GM12878 (cell line): ENCODE measurements at regions not wholly inside any gene's neighbourhood (a gene's known extent, or its start where the extent isn't known, plus 50 kb on each side); places are given as distances from the start of the nearest gene placed in this dataset.

Experiments
- ATAC-seq: fragments of 200-7000 bp; cut with Tn5 transposase; 3 replicates; pipeline ENCODE4 v1.9.1; 2020; ENCODE audit warnings: mild to moderate bottlenecking, moderate library complexity
- BruUV-seq: library from RNA; stranded (reverse); fragments of 400-500 nt; replicated peaks from 2 replicates; lab custom pipeline; 2021; lab: Mats Ljungman, UMichigan
- CTCF ChIA-PET: fragments of 300-600 bp; sonication (Branson Sonifier 250); formaldehyde crosslinking; extraction: SDS; loops from one replicate; lab custom pipeline; 2021; ENCODE audit warnings: inconsistent platforms; lab: Yijun Ruan, JAX
- POLR2A ChIA-PET: fragments of 350-600 bp; formaldehyde crosslinking; extraction: SDS; loops from one replicate; lab custom pipeline; 2021; ENCODE audit warnings: inconsistent platforms; lab: Charles Lee
- RAD21 ChIA-PET: fragments of 300-600 bp; sonication (Branson Sonifier 250); formaldehyde crosslinking; loops from one replicate; lab custom pipeline; 2023; ENCODE audit warnings: antibody characterized with exemption; ENCODE audit not compliant: unreplicated experiment; lab: Charles Lee
- SMC1A ChIA-PET: fragments of 300-600 bp; sonication (Branson Sonifier 250); formaldehyde crosslinking; loops from one replicate; lab custom pipeline; 2023; ENCODE audit not compliant: unreplicated experiment, uncharacterized antibody; lab: Charles Lee
- DNase-seq: peaks from one replicate; pipeline ENCODE4 v3.0.0-alpha.2; 2011; ENCODE audit warnings: low read depth, low spot score
- FAIRE-seq: peaks from 3 replicates; lab custom pipeline; 2011; peaks lifted over from hg19 to GRCh38; lab: Jason Lieb, UNC
- H2AFZ ChIP-seq: 2 replicates; pipeline ENCODE4 v1.6.0; 2011; ENCODE audit warnings: low read depth, low read length, control low read depth; ENCODE audit not compliant: control insufficient read depth
- H3K27ac ChIP-seq: 2 replicates; pipeline ENCODE4 v1.5.1; 2011; ENCODE audit warnings: control low read depth; ENCODE audit not compliant: control insufficient read depth, insufficient read depth
- H3K27me3 ChIP-seq, 2 experiments: replicated peaks in 1 of 2; 2 replicates each; pipeline versions ENCODE4 v1.6.0 to v1.6.1; 2011; ENCODE audit warnings: low read length in 1 of 2; ENCODE audit not compliant: control insufficient read depth in 2 of 2, insufficient read depth in 2 of 2
- H3K36me3 ChIP-seq, 2 experiments: 2 replicates each; pipeline ENCODE4 v1.5.1; 2011; ENCODE audit warnings: low read length in 1 of 2; ENCODE audit not compliant: control insufficient read depth in 2 of 2, insufficient read depth in 2 of 2
- H3K4me1 ChIP-seq: 2 replicates; pipeline ENCODE4 v1.6.1; 2011; ENCODE audit warnings: mild to moderate bottlenecking, low read length, moderate library complexity, mixed read lengths; ENCODE audit not compliant: control insufficient read depth, insufficient read depth
- H3K4me2 ChIP-seq: 2 replicates; pipeline ENCODE4 v1.6.0; 2011; ENCODE audit warnings: control low read depth; ENCODE audit not compliant: control insufficient read depth, insufficient read depth
- H3K4me3 ChIP-seq: fragments of 200-600 bp; sonication (generic); 2 replicates; pipeline ENCODE4 v1.5.1; 2016
- H3K79me2 ChIP-seq: 2 replicates; pipeline ENCODE4 v1.6.0; 2011; ENCODE audit warnings: low read length; ENCODE audit not compliant: control insufficient read depth, insufficient read depth
- H3K9ac ChIP-seq: 2 replicates; pipeline ENCODE4 v1.8.0; 2011; ENCODE audit warnings: low read length, control low read depth, mixed read lengths; ENCODE audit not compliant: control insufficient read depth, insufficient read depth
- H3K9me3 ChIP-seq: replicated peaks from 3 replicates; pipeline ENCODE4 v1.5.1; 2011; ENCODE audit warnings: mild to moderate bottlenecking, low read length; ENCODE audit not compliant: control insufficient read depth, insufficient read depth
- H4K20me1 ChIP-seq: 2 replicates; pipeline ENCODE4 v1.6.0; 2011; ENCODE audit not compliant: control insufficient read depth, insufficient read depth
- CHD4 ChIP-seq: fragments of 200-600 bp; sonication (generic); IDR thresholded peaks from 2 replicates; pipeline ENCODE4 v1.6.1; 2016; ENCODE audit warnings: mild to moderate bottlenecking
- GATAD2B ChIP-seq: fragments of 450-650 bp; conservative IDR thresholded peaks from 2 replicates; pipeline ENCODE4 v1.6.1; 2017; ENCODE audit warnings: low read depth, mild to moderate bottlenecking, moderate library complexity
- NFYB ChIP-seq: IDR thresholded peaks from 2 replicates; pipeline ENCODE4 v1.6.1; 2011; ENCODE audit warnings: low read depth, mild to moderate bottlenecking, low read length, improper control_type of control experiment, moderate library complexity; ENCODE audit not compliant: insufficient read depth
- NR2C2 ChIP-seq: IDR thresholded peaks from 2 replicates; pipeline ENCODE4 v1.6.1; 2011; ENCODE audit warnings: borderline replicate concordance, low read depth; ENCODE audit not compliant: control insufficient read depth, insufficient read length
- NR2F1 ChIP-seq: fragments of 450-650 bp; conservative IDR thresholded peaks from 2 replicates; pipeline ENCODE4 v1.6.1; 2017; ENCODE audit warnings: mild to moderate bottlenecking
- PKNOX1 ChIP-seq: fragments of 450-650 bp; IDR thresholded peaks from 2 replicates; pipeline ENCODE4 v1.6.1; 2016; ENCODE audit warnings: mild to moderate bottlenecking
- RBBP5 ChIP-seq: fragments of 200-600 bp; sonication (generic); conservative IDR thresholded peaks from 2 replicates; pipeline ENCODE4 v1.6.1; 2016
- RUNX3 ChIP-seq: IDR thresholded peaks from 2 replicates; pipeline ENCODE4 v1.6.1; 2012; ENCODE audit warnings: low read length, inconsistent platforms
- SP1 ChIP-seq: IDR thresholded peaks from one replicate; pipeline ENCODE4 v1.6.1; 2011; ENCODE audit warnings: low read depth, low read length
- TAF1 ChIP-seq: IDR thresholded peaks from 2 replicates; pipeline ENCODE4 v1.6.1; 2011; ENCODE audit warnings: mild to moderate bottlenecking, low read depth, low read length, borderline replicate concordance
- YY1 ChIP-seq: IDR thresholded peaks from 2 replicates; pipeline ENCODE4 v1.6.1; 2011; ENCODE audit warnings: low read depth, mild to moderate bottlenecking, low read length
- ZBTB40 ChIP-seq: fragments of 450-650 bp; IDR thresholded peaks from 2 replicates; pipeline ENCODE4 v1.6.1; 2016; ENCODE audit warnings: mild to moderate bottlenecking, moderate library complexity, borderline replicate concordance
- ZZZ3 ChIP-seq: IDR thresholded peaks from 2 replicates; pipeline ENCODE4 v1.6.1; 2011; ENCODE audit warnings: low read depth; ENCODE audit not compliant: control insufficient read depth, insufficient read length
- WGBS: methylation state at CpG from one replicate; pipeline ENCODE4 v1.1.6; 2016; ENCODE audit warnings: low lambda C conversion rate; ENCODE audit not compliant: insufficient replicate concordance, insufficient coverage; ENCODE audit errors: missing lambda C conversion rate; 5-methylcytosine and 5-hydroxymethylcytosine counted together
- in situ Hi-C: fragments of 300-500 bp; cut with MboI; formaldehyde crosslinking; loops from 9 replicates; pipeline ENCODE4 v1.14.3; 2018; ENCODE audit warnings: mixed read lengths
- intact Hi-C: fragments of 100-400 bp; cut with micrococcal nuclease; formaldehyde crosslinking; loops from one replicate; pipeline ENCODE4 v1.14.2; 2022; ENCODE audit not compliant: unreplicated experiment
- TF ChIP-seq, protein P1 (sequence below): IDR thresholded peaks from 2 replicates; pipeline ENCODE4 v1.6.1; 2012; ENCODE audit warnings: improper control_type of control experiment, low read depth, low read length; ENCODE audit not compliant: insufficient replicate concordance

DNA sequence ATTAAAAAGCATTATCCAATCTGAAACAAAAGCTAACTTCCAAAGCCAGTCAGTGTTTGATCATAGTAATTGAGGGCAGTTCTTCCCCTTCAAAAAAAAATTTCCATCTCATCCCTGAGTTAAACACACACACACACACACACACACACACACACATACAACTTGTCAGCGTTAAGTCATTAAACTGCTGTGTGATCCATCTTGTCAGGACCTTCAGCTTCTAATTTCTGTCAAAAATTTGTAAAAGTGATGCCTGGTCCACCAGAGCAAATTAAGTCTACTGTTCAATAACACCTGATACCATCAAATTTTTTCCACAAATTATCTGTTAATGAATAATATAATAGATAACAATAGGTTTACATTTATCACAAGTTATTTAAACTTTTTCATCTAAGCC is 198.7 kb downstream of the GPX5 start:
- Histone ChIP-seq H3K4me3 (no peak overlapping the region), H3K36me3 (no peaks in the 10 kb centered on the region), H3K9ac (no peak overlapping the region), H3K27me3 (no peaks in the 10 kb centered on the region), H3K79me2 (no peaks in the 10 kb centered on the region), H3K27ac (no peak overlapping the region), H2AFZ (no peak overlapping the region), H3K9me3 (no peaks in the 10 kb centered on the region), H3K4me2 (no peak overlapping the region), H4K20me1 (no peaks in the 10 kb centered on the region), H3K4me1 (no peaks in the 10 kb centered on the region)
- intact Hi-C loops = no loop called here
- FAIRE-seq = no peak
- in situ Hi-C loops = no loop called here
- POLR2A ChIA-PET = no interaction called here
- SMC1A ChIA-PET = interaction anchor here (0.6 kb wide), 1 partner anchor 1277 kb away, joined by 3 read pairs; no protein-coding TSS in a partner anchor
- no TSS peak for BruUV-seq
- no peak for DNase-seq
- ATAC-seq = no peak
- 36% methylated on average over 1 of the region's 1 CpG for WGBS
- CTCF ChIA-PET = no interaction called here
- RAD21 ChIA-PET = no interaction called here
- TF ChIP-seq YY1 (no peak), RBBP5 (no peak), ZBTB40 (no peak), GATAD2B (no peak), NR2C2 (no peak), CHD4 (no peak), ZZZ3 (no peak), NR2F1 (no peak), RUNX3 (no peak), PKNOX1 (no peak), SP1 (no peak), TAF1 (no peak), NFYB (no peak)
- TF ChIP-seq, protein P1, sequence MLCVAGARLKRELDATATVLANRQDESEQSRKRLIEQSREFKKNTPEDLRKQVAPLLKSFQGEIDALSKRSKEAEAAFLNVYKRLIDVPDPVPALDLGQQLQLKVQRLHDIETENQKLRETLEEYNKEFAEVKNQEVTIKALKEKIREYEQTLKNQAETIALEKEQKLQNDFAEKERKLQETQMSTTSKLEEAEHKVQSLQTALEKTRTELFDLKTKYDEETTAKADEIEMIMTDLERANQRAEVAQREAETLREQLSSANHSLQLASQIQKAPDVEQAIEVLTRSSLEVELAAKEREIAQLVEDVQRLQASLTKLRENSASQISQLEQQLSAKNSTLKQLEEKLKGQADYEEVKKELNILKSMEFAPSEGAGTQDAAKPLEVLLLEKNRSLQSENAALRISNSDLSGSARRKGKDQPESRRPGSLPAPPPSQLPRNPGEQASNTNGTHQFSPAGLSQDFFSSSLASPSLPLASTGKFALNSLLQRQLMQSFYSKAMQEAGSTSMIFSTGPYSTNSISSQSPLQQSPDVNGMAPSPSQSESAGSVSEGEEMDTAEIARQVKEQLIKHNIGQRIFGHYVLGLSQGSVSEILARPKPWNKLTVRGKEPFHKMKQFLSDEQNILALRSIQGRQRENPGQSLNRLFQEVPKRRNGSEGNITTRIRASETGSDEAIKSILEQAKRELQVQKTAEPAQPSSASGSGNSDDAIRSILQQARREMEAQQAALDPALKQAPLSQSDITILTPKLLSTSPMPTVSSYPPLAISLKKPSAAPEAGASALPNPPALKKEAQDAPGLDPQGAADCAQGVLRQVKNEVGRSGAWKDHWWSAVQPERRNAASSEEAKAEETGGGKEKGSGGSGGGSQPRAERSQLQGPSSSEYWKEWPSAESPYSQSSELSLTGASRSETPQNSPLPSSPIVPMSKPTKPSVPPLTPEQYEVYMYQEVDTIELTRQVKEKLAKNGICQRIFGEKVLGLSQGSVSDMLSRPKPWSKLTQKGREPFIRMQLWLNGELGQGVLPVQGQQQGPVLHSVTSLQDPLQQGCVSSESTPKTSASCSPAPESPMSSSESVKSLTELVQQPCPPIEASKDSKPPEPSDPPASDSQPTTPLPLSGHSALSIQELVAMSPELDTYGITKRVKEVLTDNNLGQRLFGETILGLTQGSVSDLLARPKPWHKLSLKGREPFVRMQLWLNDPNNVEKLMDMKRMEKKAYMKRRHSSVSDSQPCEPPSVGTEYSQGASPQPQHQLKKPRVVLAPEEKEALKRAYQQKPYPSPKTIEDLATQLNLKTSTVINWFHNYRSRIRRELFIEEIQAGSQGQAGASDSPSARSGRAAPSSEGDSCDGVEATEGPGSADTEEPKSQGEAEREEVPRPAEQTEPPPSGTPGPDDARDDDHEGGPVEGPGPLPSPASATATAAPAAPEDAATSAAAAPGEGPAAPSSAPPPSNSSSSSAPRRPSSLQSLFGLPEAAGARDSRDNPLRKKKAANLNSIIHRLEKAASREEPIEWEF = no peak
